Stimulated activated CD8-positive, alpha-beta memory T cell treated with anti-CD3 and anti-CD28 coated beads, Interleukin-12 subunit alpha, Interleukin-12 subunit beta, amount 100 ng/mL, for 1 hour (primary cell): ENCODE measurements at regions not wholly inside any gene's neighbourhood (a gene's known extent, or its start where the extent isn't known, plus 50 kb on each side); places are given as distances from the start of the nearest gene placed in this dataset.

Source experiments
- DNase-seq: peaks from one replicate; pipeline ENCODE4 v3.0.0-alpha.2; 2020; ENCODE audit warnings: low read depth

DNA sequence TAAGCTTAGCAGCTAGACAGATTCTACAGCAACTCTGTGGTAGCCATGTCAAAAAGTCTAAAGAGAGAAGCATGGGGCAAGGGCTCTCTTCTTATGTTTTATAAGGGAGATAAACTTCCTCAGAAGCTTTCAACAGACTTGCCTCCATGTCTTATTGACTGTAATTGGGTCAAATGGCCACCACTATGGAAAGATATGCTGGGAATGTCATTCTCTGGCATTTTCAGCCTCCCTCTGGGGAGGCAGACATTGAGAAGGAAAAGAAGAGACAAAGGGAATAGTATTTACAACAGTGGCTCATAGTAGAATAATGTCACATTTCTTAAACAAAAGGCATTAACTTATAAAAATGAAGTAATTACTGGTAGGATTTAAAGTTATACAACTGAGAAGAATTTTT lies 1964.5 kb upstream of the PIK3C3 start:
- no peak for DNase-seq

DNA sequence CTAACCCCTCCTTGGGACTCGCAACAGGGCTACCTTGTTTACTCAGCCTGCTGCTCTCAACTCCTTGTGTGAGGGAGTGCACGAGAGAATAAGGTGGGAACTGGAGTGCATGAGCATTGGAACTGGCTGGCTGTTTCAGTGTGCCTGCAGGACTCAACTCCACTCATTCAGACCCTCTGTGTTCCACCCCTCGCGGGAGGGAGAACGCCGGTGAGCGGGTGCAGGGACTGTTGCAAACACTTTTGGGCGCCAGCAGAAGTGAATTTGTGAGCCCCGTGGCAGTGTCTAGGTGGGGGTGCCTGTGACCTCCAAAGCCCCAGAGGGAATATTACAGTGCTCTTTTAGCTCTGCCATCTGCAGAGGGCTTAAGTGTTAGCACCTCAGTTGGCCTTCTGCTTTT lies 1978.3 kb upstream of the PIK3C3 start:
- DNase-seq = no peak

DNA sequence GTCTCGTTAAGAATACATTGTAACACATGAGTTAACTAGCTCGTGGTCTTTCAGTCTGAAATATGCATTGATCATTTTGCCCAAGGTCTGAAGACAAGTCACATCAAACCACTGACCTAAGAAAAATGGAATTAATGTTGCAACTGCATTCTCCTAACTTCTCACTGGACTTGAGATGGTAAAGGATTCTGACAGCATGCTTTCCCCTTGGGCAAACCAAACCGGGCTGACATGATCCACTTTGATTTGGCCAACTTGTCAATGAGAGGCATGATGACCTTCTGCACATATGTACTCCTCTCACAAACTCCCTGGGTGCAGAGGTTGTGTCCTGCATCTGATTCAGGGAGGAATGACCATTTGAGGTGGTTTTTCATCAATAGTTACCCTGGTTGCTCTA lies 1982.5 kb upstream of the PIK3C3 start:
- DNase-seq = no peak

DNA sequence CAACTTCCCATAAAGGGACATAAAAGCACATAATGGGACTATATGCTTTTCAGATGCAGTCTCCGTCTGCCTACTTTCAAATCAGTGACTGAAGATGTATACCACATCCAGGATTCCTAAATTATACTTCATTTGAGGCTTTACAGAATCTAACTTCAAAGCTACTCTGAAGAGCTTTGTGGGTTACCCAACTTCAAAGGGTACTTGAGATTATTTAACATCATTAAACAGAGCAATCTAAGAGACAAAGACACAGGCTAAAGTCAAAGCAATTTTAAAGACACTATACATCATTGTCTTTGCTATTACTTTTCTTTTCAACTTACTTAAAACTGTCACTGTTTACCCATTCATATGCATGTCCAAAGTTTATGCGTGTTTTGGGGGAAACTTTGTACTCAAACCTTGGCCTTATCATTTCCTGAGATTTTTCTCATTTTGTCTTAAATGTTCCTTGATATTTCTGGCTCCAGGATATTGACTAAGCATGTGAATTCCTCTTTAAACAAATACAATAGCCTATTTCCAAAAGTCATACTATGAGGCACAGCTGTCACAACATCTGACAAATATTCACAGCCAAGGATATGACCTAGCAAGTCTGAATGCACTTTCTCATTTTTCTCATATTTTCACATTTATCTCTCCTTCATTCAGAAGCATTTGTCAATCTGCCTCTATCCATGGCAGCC lies 1985.1 kb upstream of the PIK3C3 start:
- DNase-seq = no peak

DNA sequence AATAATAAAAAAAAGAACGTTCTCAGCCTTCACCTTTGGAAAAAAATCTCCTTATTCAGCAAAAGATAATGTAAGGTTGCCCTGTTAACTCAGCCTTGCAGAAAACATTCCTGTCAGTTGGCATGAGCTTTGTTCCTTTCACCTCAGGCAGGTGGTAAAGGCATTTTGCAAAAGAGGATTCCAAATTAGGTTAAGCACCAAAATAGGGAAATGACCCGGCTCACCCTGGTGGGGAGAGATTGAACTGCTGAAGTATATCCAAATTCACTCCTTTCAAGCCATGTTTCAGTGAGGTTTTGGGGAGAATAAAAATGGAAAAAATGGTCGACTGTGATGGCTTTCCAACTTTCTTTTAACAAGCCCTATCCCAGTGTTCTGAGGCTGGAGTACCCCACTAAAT lies 1988.8 kb upstream of the PIK3C3 start:
- DNase-seq = no peak

DNA sequence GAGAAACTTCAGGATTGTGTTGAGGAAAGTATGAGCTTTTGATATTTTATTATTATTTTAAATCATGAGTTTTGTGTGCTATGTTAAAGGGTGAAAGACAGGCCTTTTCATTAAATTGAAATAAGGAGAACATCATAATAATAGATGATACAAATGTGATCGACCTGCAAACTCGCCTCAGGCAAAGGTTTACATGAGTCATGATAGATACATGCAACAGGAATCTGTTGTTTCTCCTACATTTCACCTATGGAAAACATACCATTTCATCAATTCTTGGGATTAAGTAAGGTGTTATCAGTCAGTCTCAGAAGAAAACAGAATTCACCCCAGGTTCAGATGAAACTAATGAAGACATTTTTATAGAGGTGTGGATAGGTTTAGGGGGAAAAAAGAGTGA lies 1992.5 kb upstream of the PIK3C3 start:
- DNase-seq = no peak

DNA sequence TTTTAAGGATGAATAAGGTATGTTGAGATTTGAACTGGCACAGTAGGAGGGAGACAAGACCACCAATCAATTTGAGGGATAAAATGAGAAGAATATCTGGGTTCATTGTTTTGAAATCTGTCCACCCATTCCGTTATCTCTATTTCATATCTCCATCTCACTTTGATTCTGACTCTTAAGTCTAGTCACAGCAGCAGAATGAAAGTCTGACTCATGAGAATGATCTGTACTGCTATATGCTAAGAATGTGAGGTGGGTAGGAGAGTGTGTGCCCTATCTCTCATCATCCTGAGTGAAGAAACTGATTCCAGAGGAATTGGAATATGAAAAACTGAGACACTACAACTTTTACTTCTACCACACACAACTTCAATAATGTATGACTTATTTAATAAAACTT lies 1994.5 kb upstream of the PIK3C3 start:
- DNase-seq = no peak

DNA sequence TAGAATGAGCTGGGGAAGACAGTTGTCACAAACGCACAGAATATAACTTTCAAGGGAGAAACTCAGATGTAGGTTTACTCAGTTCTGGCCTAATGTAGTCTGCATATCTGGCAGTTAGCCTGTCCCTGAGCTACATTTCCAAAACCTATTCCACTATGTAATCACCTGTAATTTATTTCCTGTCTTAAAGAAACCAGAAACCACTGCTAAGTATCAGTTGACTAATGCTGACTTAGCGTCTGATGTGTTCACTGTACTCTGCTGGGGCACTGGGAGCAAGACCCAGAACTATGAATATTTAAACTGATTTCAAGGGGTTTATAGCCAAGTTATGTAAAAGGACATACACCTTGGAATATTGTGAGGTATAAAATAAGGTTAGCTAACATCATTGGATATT lies 1995.2 kb upstream of the PIK3C3 start:
- no peak for DNase-seq

DNA sequence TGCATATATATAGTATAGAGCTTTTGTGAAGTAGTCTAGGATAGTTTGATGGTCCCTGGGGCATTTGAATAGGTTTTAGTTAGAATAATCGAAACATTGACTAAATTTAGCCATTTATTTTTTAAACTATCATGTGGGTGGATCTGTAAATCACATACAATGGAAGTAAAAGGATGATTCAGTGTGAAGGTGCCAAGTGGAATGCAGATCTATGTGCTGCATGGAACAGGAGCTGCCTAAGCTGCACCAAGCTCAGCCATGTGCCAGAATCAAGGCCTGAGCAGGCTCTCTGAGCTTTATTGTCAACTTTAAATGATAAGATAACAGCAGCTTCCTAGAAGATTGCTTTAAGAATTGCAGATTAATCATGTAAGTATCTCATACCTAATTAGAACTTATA lies 1996.2 kb upstream of the PIK3C3 start:
- DNase-seq = no peak

DNA sequence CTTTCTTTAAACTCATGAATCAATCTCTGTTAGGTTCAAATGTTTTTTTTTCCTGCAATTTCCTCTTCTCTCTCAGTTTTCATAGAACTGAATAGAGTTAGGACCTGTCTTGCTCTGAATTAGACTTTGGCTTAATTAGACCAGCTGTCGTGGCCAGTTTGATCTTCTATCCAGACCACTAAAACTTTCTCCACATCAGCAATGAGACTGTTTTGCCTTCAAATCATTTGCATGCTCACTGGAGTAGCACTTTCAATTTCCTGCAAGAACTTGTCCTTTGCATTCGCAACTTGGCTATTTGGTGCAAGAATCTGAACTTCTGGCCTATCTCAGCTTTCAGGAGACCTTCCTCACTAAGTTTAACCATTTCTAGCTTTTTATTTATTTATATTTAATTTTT lies 2002.2 kb upstream of the PIK3C3 start:
- no peak for DNase-seq

DNA sequence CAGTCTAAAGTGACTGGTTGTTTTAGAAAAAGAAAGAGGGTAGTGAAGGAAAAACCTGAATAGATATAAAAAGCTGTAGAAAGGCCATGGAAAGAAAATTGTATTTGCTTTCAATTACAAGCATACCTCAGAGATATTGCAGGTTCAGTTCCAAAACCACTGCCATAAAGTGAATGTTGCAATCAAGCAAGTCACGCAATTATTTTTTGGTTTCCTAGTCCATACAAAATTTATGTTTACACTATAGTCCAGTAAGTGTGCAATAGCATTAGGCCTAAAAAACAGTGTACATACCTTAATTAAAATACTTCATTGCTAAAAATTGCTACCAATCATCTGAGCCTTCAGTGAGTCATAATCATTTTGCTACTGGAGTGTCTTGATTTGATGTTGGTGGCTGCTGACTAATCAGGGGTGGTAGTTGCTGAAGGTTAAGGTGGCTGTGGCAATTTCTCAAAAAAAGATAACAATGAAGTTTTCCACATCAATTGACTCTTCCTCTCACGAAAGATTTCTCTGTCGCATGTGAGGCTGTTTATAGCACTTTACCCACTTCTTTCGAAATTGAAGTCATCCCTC lies 2003.8 kb upstream of the PIK3C3 start:
- DNase-seq = no peak

DNA sequence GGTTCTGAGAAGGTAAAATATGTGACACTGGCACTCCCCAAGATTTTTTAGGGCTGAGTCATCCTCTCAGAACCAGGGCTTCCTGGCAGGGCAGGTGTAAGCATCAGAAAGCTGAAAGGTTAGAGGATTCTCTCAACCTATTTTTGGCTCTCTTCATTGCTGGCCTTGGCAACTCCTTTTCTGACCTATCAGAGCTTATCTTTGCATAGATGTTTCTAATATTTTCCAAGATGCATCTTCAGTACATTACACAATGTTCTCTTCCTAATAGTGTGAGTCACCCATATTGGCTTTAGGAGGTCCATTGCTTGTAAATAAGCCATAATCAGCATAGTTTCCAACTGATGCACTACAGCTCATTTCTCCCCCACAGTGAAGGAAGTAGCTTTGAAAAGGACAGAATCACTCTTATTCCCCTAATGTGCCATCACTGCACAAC lies 2008.4 kb upstream of the PIK3C3 start:
- no peak for DNase-seq

DNA sequence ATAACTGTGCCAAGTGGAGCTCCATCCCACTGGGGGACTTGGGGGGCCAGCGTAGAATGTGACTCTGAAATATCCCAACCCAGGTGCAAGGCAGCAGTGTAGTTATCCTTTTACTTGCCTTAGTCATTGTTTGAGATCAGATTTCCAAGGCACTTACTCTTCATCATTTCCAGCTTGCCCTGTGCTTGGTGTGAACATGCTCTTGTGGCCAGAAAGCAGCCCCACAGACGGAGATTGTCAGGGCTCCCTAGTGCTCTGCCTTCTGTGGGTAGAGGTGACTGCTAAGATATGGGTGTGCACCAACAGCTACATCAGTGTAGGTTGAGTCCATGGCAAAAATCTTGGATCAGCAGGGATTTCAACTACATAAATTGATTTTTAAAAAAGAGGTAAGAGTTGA lies 2010.0 kb upstream of the PIK3C3 start:
- DNase-seq = no peak

DNA sequence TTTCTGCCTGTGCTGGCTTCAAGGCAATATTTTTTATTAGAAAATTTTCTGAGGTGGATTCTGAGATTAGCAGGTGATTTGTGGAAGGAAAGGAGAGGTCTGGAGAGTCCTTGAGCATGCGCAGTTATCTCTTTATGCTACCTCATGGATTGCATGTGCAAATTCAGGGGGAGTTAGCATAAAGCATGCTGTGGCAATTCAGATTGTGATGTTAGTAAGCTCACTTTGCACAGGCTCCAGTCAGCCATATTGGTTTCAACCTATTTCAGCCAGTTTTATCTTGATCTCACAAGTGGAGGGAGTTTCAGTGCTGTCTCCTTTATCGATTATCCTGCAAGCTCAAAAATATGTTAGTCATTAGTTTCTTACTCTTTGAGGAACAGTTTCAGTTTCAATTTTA lies 2012.3 kb upstream of the PIK3C3 start:
- no peak for DNase-seq

DNA sequence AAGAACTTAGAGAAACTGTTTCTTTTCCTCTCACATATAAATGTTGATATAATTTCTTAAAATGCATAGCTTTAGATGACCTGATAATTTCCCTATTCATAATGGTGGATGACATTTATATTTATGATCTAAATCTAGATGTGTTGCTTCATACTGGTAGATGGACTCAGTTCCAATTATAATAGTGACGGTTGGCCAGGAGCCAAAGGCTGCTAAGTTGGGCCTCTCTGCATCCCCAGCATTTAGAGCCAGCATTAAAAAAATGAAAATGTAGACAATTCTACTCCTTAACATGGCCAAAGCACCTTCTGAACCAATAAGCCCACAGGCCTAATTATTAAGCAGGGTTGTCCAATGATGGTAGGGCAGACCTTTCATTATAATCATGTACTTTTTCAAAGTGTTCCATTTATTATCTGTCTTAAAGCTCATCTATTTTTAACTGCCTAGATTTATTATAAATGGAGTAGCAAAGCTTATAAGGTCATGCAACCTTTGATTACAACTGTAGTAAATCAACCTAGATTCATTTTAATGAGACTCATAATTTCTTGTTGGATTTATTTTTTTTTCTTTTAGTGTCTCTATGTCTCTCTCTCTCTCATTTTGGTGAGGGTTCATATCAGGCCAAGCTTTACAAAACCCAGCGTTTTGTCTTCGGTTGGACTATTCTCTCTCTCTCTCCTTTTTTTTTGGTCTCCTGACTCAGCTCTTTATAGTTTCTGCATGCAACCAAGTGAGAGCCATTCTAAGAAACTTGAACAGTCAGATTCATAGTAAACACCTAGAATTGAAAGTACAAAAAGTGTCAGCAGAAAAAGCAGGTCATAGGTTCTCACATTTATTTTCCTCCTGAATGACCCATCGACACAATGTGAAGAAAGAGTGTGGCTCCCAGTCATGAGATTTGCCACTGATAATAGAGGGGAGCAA lies 2016.1 kb upstream of the PIK3C3 start:
- DNase-seq = no peak

DNA sequence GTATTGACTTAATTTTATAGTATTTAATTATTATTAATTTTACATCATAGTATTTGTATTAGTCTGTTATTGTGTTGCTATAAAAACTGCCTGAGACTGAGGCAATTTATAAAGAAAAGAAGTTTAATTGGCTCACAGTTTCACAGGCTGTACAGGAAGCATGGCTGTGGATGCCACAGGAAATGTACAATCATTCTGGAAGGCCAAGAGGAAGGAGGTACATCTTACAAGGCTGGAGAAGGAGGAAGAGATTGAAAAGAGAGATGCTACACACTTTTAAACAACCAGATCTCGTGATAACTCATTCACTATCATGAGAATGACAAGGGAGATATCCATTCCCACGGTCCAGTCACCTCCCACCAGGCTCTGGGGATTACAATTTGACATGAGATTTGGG lies 2019.4 kb upstream of the PIK3C3 start:
- no peak for DNase-seq

DNA sequence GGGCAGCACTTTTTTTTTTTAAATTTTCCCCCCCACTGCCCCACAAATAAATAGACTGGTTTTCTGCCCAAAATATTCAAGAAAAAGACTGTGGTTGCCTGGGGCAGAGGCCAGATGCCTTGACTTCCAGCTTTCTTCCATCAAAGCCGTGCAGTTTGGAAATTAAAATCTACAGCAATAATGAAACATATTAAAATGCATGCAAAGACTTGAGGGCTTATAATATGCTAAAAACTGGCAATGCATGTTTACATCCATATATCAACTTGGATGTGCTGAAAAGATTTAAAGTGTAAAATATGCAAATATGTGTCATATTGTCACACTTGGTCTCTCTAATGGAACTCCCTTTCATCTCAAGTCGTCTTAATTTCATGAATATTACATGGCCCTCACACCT lies 2036.2 kb upstream of the PIK3C3 start:
- no peak for DNase-seq

DNA sequence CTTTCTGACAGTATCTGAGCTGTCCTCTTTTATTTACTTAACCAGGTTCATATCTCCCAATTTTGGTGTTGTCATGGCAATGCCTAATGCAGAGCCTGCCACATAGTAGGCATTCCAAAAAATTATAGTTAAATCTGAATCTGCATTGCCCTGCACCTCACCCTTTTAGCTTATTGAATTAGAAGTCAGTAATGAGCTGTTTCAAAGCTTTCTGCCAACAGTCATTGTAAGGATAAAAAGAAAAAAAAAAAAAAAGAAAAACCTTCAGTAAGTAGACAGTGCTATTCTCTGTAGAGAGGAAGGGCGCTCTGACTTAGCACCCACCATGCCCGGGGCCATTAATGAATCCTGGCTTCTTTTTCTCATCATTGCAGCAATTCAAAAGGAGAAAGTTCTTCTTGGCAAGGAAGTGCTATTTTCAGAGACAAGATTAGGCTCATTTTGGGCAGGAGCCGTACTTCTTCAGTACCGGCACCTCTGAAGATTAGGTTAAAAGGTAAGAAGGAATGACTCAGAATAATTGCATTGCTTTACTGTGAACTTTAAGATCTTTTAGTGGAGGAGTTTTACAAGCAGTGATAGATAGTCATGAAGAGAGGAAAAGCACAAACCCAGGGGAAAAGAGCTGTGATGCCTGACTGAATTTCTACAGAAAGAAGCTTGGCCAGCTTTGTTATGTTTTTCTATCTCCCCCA lies 2041.2 kb upstream of the PIK3C3 start:
- no peak for DNase-seq

DNA sequence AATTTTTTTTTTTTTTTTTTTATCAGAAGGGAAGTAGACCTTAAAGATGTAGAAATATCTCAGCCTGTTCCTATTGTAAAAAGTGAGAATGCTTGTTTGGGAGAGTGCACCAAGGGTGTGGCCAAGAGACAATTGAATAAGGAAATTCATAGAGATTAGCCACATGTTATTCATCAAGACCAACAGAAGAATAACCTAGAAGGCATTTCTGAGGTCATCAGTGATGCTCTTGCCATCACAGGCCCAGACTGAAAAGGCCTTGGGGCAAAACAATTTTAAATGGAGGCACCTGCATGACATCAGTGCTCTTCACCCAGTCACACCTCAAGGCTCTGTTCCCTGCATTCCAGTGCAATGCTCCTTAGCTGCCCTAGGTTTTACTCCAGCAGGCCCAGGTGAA lies 2043.3 kb upstream of the PIK3C3 start:
- DNase-seq = no peak

DNA sequence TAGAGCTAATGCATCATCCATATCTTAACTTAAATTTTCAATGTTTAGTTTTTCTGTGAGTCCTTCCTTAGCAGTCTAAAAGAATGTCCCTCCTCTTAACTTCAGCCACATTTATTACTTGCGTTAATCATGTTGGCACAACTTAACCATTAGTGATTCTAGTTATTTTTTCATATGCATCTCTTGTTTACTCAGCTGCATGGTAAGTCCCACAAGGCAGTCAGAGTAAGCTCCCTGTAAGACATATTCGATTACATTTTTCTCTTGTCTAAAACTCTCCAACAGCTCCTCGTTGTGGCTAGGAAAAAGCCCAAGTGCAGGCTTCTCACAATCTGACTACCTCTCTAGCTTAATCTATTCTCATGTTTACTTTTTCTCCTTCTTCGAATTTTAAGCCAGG lies 2045.3 kb upstream of the PIK3C3 start:
- no peak for DNase-seq

DNA sequence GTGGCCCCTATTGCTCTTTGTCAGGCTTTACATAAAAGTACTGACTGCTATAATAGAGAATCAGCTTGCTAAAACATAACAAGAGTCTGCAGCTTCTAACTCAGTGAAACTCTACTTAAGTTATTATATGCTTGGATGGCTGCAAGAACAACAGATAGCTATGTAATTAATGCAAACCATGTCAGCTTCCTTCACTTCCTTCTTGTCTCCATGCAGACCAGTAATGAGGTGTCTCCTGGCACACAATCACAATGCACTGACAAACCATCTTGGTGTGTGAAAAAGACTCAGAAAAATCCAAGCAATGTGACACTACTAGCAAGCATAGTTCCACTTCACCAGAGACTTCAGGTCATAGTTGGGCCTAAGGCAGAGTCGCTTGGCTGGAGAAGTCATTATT lies 2068.9 kb upstream of the PIK3C3 start:
- DNase-seq = no peak

DNA sequence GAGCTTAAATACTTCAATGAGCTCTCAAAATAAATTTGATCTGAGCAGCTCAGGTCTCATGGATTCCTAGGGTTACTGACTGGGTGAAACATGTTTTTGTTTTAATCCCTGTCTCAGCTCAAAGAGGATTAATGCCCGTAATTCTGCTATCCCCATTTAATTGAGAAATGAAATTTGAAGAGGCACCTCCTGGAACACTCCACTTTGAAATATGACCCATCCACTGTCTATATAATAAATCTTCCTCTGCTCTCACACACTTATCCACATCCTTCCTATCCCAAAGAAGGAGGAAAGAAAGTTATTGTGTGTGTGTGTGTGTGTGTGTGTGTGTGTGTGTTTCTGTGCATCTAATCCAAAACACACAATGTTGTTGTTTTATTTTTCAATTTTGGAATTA lies 2082.4 kb upstream of the PIK3C3 start:
- no peak for DNase-seq

DNA sequence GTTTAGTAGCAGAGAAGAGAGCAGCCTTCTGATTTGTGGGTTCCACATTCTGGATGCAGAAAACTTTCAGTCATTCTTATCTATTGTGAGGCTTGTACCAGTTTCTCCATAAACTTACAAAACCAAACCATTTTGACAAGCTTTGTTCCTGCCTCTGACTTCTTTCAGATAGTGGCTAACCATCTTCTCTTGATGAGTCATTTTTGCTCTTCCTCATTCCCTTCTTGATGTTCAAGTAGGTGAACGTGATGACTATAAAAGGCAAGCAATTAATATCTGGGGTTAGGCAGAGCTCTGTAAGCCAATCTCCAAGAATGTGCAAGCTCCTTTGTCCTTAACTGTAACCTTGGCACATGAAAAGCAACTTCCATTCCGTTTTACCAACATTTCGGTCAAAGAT lies 2083.1 kb upstream of the PIK3C3 start:
- no peak for DNase-seq
